Posterior vena cava (tissue), 2 donors: ENCODE measurements at regions not wholly inside any gene's neighbourhood (a gene's known extent, or its start where the extent isn't known, plus 50 kb on each side); places are given as distances from the start of the nearest gene placed in this dataset.

Experiments used
- DNase-seq: peaks from one replicate; pipeline ENCODE4 v3.0.0-alpha.2; 2020; ENCODE audit warnings: low spot score
- intact Hi-C, 2 donors: fragments of 100-400 bp; cut with DNase I; formaldehyde crosslinking; loops; one replicate each; pipeline versions ENCODE4 v1.14.1 to v1.14.2; 2022 to 2023
- donor health status: DM: yes; HTN: yes; CAD: no.
- donor health status: DM: yes; HTN: yes; CAD: no.

DNA sequence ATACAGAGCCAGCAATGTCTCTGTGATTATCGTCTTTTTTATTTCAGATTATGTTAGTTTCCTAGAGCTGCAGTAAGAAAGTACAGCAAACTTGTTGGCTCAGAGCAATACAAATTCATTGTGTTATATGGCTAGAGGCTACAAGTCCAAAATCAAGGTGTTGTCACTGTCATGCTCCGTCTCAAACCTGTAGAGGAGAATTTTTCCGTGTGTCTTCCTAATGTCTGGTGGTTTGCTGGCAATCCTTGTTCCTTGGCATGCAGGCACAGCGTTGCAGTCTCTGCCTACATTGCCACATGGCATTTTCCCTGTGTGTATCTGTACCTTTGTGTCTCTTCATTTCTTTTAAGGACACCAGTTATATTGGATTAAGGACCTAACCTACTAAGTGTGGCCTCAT lies 244.4 kb downstream of the LRRIQ3 start:
- no peak for DNase-seq
- intact Hi-C loops, result no loop called here

DNA sequence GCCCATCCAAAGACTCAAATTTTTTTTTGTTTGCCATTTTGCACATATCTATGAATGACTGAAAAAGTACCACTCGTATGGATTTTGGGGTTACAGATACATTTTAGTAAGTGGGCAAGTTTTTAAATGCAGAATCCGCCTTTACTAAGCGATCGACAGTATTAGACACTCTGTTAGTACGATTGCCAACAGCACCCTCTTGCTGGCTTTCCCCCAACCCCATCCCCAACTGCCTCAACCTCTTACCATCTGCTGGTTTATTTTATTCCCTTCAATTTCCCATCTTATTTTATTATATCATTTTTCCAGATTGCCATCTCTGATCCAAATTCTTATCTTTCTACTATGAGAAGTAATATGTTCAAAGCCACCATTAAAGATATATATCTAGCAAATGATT lies 244.8 kb downstream of the LRRIQ3 start:
- intact Hi-C loops, result no loop called here
- DNase-seq, result no peak

DNA sequence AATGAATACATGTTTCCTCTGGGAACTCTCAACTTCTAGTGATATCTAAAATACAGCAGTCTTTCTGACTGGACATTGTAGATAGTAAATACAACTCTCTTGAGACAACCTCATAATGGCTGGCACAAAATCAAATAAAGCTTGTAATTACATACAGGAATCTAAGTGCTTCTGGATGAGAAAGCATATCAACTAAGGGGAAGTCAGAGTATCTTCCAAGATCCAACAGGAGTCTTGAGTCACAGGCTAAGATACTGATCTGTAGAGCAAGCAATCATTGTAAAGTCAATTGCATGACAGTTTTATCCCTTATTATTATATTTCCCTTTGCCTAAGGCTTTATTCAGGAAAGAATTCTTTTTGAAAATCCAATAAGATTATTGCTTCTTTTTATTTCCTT lies 249.9 kb downstream of the LRRIQ3 start:
- intact Hi-C loops, result no loop called here
- DNase-seq, result no peak

DNA sequence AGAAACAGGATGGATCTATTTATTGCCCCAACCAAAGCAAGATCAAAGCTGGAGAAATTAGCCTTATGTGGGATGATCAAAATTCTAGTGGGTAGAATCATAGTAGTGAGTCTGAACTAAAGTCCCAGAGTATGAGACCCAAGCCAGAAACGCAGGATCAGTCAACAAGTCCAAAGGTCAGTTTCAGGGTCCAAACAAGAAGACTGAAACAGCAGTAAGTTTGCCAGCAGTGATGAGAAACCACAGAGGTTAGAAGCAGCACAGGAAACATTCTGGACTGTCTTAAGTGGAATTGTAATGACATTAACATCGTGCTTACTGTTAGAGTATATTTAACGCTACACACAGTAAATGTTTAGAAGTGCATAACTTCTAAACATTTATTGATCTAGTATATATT lies 251.0 kb downstream of the LRRIQ3 start:
- no peak for DNase-seq
- intact Hi-C loops, result no loop called here

DNA sequence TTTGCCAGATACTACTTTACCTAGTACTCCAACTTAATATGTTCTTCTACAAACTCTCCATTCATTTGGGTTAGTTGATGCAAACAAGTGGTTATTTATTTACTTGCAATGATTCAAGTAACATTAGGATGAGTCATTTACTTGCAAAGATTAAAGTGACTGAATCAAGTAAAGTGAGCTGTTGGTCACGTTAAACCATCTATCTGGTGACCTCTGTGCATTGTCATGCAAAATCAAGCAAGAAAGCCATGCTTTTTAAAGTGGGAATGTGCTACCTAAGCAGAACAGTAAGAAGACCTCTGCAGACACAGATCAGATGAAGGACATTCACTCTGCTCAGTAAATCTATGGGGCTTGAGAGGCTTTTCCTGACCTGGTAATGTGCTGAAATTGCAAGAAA lies 254.7 kb downstream of the LRRIQ3 start:
- intact Hi-C loops, result no loop called here

GRCh38 chr1:73930293-73930692 lies 267.7 kb downstream of the LRRIQ3 start:
- intact Hi-C loops, result no loop called here
- no peak for DNase-seq

More for the DNA sequence above, 254.7 kb downstream of the LRRIQ3 start:
- DNase-seq, result no peak

GRCh38 chr1:73914951-73915350 lies 283.0 kb downstream of the LRRIQ3 start:
- no peak for DNase-seq
- intact Hi-C loops, result no loop called here

- DNase-seq, result no peak
- intact Hi-C loops, result no loop called here
These were observed 285.0 kb downstream of the LRRIQ3 start for GRCh38 chr1:73913025-73913424.

DNA sequence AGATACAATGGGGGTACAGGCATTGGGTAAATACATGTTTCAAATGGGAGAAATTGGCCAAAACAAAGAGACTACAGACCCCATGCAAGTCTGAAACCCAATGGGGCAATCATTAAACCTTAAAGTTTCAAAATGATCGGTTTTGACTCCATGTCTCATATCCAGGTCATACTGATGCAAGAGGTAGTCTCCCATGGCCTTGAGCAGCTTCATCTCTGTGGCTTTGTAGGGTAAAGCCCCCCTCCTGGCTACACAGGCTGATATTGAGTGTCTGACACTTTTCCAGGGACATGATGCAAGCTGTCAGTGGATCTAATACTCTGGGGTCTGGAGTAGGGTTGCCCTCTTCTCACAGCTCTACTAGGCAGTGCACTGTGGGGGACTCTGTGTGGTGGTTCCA lies 286.1 kb downstream of the LRRIQ3 start:
- intact Hi-C loops, result no loop called here
- no peak for DNase-seq

DNA sequence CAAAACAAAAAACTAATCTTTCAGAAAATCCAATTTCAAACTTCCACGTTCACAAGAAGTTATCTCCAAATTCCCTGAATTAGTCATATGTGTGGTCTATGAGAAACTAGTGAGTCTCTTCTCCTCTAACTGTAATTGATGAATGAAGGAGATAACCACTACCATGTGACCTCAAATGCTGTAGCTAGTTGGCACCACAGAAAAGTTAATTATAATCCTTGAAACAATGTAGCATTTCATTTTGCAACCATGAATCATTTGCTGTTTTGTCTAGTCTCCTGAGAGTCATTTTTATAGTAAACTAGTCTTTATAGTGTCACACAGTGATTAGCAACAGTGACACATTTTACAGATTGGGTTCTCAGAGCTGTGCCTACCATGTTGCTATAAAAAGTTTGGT lies 287.5 kb downstream of the LRRIQ3 start:
- intact Hi-C loops, result no loop called here
- DNase-seq, result no peak

GRCh38 chr1:73910062-73910461 lies 287.9 kb downstream of the LRRIQ3 start:
- no peak for DNase-seq
- intact Hi-C loops, result no loop called here

- intact Hi-C loops, result loop anchor here in 1 of 2 donors (5.0 kb wide), 1 partner anchor 1282 kb away; no protein-coding TSS in a partner anchor
- no peak for DNase-seq
These were observed 288.9 kb downstream of the LRRIQ3 start for GRCh38 chr1:73909043-73909562.

- intact Hi-C loops, result loop anchor here in 1 of 2 donors (5.0 kb wide), 1 partner anchor 1280 kb away; no protein-coding TSS in a partner anchor
- DNase-seq, result no peak
These were observed 290.9 kb downstream of the LRRIQ3 start for GRCh38 chr1:73907051-73907450.

GRCh38 chr1:73903092-73903491 lies 294.9 kb downstream of the LRRIQ3 start:
- no peak for DNase-seq
- intact Hi-C loops, result no loop called here

DNA sequence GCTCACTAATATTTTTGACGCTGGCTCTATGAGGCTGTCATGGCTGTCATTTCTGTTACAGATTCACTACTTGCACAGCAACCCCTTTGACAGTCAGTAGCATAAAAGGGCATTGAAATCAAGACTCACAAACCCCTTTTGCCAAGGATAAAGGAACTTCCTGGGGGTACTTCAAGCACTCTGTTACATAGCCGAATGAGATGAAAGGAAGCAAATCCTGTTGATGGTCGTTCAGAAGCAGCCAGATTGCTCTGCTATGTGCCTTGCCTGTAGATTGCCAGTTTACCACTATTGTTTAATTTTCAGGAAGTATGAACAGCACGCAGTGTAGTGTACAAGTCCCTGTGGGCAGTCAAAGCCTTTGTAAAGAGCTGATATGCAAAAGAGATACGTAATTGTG lies 296.2 kb downstream of the LRRIQ3 start:
- intact Hi-C loops, result no loop called here

DNA sequence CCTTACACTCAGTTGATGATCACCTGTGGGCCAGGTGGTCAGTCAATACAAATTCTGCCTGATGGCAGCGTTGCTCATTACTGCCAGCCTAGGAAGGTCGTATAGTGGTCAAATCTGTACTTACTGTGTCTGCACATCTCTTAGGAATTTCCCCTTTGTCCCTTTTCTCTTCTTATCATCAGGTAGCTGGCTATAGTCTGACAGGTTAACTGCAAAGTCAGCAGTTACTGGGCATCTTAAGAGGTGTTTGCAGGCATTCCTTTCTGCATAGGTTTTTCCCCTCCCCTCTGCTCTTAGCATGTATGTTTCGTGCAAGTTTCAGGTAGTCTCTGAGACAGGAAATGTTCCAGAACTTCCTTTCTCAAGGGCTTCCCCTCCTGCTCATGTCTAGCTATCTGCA lies 298.7 kb downstream of the LRRIQ3 start:
- no peak for DNase-seq
- intact Hi-C loops, result no loop called here

More for the DNA sequence above, 296.2 kb downstream of the LRRIQ3 start:
- DNase-seq, result no peak

DNA sequence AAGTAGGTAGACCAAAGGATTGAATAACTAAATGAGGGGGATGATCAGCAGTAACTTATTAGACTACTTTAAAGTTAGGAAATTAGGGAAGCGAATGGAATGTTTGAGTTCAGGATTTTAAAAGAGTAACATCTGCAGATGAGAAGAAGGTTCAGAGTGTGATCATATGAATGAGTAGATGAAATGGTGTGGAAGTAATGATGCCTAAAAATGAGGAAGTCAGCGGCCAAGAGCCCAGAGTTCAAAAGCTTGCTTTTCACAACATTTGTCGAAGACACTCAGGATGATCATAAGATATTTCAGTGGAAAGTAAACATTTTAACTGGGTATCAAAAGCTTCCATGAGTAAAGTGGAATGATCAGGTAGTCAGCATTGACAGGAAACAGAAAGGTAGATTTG lies 299.4 kb downstream of the LRRIQ3 start:
- intact Hi-C loops, result no loop called here
- DNase-seq, result no peak

DNA sequence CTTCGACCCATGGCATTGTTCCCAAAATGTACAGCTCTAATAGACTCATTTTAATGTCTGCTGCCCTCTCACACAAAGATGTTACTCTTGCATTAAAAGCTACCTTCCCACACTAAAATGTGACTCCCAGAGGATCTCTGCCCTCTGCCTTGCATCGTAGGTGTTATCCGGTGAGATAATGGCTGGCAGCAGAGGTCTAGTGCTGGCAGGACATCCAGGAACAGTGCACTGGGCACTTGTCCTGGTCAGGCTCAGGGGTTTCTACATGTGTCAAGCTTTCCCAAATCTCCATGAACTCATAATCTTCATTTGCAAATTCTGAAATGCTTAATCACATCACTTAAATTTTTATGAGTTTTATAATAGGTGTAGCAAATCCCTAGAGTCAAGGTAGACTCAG lies 310.6 kb downstream of the LRRIQ3 start:
- intact Hi-C loops, result no loop called here

DNA sequence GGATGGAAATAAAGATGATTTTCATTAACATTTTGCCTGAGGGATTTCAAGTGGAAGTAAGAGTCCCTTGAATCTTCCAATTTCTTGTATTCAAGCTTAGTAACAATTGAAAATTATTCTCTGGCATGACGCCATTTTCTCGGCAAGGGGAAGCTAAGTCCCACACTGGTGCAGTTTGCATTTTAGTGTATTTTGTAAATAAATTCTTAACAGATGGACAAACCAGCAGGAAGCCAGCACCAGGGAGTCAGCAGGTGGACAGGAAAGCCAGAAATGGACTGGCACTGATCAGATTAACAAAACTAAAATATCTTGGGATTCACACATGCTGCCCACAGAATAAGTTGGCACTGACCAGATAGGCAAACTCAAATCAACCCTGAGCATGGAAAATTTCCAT lies 311.3 kb downstream of the LRRIQ3 start:
- intact Hi-C loops, result no loop called here
- no peak for DNase-seq

More for the DNA sequence above, 310.6 kb downstream of the LRRIQ3 start:
- DNase-seq, result no peak

GRCh38 chr1:73874806-73875205 lies 323.2 kb downstream of the LRRIQ3 start:
- intact Hi-C loops, result no loop called here
- DNase-seq, result no peak

DNA sequence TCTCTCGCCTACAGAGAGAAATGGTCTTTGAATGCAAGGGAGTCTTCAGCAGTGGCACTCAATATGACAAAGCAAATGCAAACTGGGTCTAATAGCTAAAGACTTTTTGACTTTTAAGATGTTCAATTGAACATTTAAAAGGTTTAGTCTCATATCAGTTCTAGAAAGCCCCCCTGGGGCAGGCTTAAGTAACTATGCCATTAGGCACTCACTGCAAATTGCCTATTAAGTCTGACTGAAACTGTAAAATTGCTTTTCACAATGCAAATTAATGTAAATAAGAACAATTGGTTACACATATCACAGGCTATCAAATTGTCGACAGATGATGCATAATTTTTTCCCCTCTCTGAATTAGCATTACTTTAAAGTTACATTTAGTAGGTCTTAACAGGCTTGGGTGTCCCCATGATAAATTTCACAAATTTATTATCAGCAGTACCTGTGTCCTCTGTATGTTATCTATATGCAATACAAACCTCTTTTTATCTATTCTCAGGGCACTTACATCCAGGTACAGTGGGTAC lies 329.1 kb downstream of the LRRIQ3 start:
- intact Hi-C loops, result no loop called here
- DNase-seq, result no peak

GRCh38 chr1:73862355-73862754 lies 335.6 kb downstream of the LRRIQ3 start:
- no peak for DNase-seq
- intact Hi-C loops, result no loop called here
